Retinal pigment epithelial cell (primary cell): ENCODE measurements at regions not wholly inside any gene's neighbourhood (a gene's known extent, or its start where the extent isn't known, plus 50 kb on each side); places are given as distances from the start of the nearest gene placed in this dataset.

Experiments
- DNase-seq: peaks from one replicate; pipeline ENCODE4 v3.0.0-alpha.2; 2010; ENCODE audit warnings: low read depth
- H3K4me3 ChIP-seq: 2 replicates; pipeline ENCODE4 v1.5.1; 2011; ENCODE audit warnings: mild to moderate bottlenecking, low read length, control low read depth, moderate library complexity
- TF ChIP-seq, protein P1 (sequence below): conservative IDR thresholded peaks from 2 replicates; pipeline ENCODE4 v1.5.1; 2011; ENCODE audit warnings: low read depth, low read length, control low read depth, inconsistent platforms

DNA sequence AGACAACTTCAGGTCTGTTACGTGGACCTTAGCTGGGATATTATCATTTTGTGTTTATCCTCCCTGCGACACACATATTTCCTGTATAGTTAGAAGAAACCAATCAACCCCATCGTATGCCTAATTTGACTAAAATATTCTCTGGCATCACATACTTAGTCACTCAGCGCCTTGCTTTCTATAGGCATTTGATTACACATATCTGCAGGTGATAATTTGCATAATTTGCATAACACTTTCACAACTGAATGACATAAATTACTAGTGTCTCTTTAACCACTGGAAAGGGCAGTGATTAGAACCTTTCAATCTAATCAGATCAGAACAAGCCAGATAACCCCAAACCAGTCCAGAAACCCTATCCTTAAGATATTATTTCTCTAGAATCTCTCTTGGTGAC lies 390.2 kb downstream of the TLR4 start:
- TF ChIP-seq, protein P1, sequence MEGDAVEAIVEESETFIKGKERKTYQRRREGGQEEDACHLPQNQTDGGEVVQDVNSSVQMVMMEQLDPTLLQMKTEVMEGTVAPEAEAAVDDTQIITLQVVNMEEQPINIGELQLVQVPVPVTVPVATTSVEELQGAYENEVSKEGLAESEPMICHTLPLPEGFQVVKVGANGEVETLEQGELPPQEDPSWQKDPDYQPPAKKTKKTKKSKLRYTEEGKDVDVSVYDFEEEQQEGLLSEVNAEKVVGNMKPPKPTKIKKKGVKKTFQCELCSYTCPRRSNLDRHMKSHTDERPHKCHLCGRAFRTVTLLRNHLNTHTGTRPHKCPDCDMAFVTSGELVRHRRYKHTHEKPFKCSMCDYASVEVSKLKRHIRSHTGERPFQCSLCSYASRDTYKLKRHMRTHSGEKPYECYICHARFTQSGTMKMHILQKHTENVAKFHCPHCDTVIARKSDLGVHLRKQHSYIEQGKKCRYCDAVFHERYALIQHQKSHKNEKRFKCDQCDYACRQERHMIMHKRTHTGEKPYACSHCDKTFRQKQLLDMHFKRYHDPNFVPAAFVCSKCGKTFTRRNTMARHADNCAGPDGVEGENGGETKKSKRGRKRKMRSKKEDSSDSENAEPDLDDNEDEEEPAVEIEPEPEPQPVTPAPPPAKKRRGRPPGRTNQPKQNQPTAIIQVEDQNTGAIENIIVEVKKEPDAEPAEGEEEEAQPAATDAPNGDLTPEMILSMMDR: no peak
- no peak overlapping the region for H3K4me3 ChIP-seq
- no peak for DNase-seq

DNA sequence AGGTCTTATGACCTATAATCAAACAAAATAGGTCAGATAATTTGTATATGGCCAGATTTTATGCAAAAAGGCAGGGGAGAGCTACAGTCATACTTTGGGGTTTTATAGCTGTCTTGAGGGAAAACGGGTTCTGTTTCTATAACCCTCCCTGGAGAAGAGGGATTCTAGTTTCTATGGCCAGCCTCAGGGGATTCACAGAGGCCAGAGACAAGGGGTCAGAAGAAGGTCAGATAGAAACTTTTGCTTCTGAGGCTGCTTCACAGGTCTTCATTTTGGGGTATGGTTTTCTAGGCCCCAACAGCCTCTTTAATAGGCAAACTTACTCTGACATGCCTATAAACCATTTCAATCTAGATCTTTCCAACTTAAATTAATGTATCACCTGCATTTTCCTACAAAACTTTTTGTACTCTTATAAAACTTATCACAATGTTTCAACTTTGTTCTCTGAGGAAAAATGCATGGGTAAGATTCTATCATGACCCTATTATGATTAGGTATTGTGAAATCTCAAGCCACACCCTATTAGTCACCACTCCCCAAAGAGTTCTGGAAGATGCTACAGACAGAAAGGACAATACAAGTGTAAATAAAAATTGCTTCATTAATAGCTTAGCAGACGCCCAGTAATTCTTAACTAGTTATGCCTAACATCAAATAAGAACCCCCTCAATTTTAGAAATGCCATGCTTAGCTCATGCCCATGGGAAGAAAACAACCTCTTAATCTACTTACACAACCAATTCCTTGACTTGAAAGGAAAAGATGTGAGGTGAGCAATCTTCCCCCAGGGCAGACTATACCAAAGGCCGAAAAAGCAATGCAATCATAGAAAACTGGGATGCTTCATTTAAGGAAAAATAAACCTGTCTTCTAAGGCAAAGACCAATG lies 396.6 kb downstream of the TLR4 start:
- H3K4me3 ChIP-seq: no peak overlapping the region
- TF ChIP-seq, protein P1: no peak
- DNase-seq: no peak

DNA sequence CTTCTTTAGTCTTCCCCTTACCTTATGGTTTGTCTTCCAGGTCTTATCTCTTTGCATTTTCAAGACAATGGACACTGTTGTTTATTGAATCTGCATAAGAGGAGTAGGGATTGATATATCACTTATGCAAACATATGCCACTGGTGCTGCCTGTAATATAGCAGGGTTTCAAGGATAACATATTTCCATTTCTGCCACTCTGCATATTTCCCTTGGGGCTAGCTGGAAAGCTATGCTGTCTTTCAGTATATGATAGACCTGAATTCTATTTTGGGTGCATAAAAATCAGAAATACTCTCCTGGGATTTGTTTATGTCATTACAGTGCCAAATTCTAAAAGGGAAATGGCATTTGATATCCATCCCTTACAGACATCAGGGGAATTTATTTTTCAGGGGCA lies 400.2 kb downstream of the TLR4 start:
- TF ChIP-seq, protein P1: no peak
- DNase-seq: no peak
- no peak overlapping the region for H3K4me3 ChIP-seq

DNA sequence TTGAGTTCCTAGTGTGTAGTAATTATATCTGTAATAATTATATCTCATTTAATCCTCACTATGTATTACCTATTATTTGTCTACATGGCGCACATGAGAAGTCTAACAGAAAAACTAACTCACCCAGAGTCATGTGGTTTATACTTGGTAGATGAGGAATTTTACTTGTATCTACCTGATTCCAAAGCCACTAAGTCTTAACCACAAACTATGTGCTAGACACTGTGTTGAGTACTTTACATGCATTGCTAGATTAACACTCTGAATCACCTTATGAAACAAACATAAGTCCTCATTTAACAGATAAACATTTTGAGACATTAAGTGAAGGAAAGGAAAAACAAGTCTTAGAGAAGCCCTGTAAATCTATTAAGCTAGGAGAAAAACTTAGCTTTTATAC lies 404.8 kb downstream of the TLR4 start:
- DNase-seq: no peak
- H3K4me3 ChIP-seq: no peak overlapping the region
- TF ChIP-seq, protein P1: no peak

DNA sequence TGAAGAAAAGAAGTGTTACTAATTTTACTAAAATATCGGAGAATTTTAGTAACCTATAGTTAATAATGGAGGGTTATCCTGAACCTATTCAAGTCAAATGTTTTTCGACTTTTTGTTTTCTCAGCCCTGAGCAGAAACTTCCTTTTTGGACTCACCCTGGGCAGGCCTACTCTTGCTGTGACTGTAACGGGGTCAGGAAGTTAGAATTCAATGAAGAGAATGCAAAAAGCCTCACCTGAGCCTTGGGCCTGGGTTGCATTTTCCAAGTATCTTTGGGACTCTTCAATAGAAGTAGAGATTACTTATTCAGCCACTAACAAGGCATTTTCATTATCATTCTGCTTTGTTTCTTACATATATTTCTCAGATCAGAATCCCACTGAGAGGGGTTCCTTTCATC lies 405.3 kb downstream of the TLR4 start:
- TF ChIP-seq, protein P1: no peak
- H3K4me3 ChIP-seq: no peak overlapping the region
- DNase-seq: no peak

GRCh38 chr9:118121361-118121760 lies 417.2 kb downstream of the TLR4 start:
- TF ChIP-seq, protein P1: no peak
- DNase-seq: no peak
- no peak overlapping the region for H3K4me3 ChIP-seq

GRCh38 chr9:118128313-118128712 lies 424.1 kb downstream of the TLR4 start:
- TF ChIP-seq, protein P1: no peak
- no peak overlapping the region for H3K4me3 ChIP-seq
- no peak for DNase-seq
